HepG2 (cell line): ENCODE measurements at regions not wholly inside any gene's neighbourhood (a gene's known extent, or its start where the extent isn't known, plus 50 kb on each side); places are given as distances from the start of the nearest gene placed in this dataset.

Experiments
- DDIT3 ChIP-seq: sonication (generic); formaldehyde crosslinking; IDR thresholded peaks from 2 replicates; pipeline ENCODE4 v1.4.0; 2020; ENCODE audit warnings: mild to moderate bottlenecking, missing genetic modification reagents
- GMEB2 ChIP-seq: IDR thresholded peaks from 2 replicates; pipeline ENCODE4 v1.6.1; 2016; ENCODE audit warnings: missing biosample characterization, missing genetic modification reagents, low read depth
- HINFP ChIP-seq: sonication (generic); formaldehyde crosslinking; IDR thresholded peaks from 2 replicates; pipeline ENCODE4 v1.4.0; 2020; ENCODE audit warnings: low read depth, mild to moderate bottlenecking, missing genetic modification reagents
- KMT2B ChIP-seq: IDR thresholded peaks from 2 replicates; pipeline ENCODE4 v1.6.1; 2016; ENCODE audit warnings: missing genetic modification reagents, missing compliant biosample characterization
- NFYB ChIP-seq: sonication (generic); formaldehyde crosslinking; IDR thresholded peaks from 2 replicates; pipeline ENCODE4 v1.4.0; 2020; ENCODE audit warnings: missing genetic modification reagents
- REPIN1 ChIP-seq: sonication (generic); formaldehyde crosslinking; IDR thresholded peaks from 2 replicates; pipeline ENCODE4 v1.8.0; 2022; ENCODE audit warnings: missing genetic modification reagents, low read depth, mild to moderate bottlenecking, borderline replicate concordance
- SALL2 ChIP-seq: sonication (generic); formaldehyde crosslinking; IDR thresholded peaks from 2 replicates; pipeline ENCODE4 v1.8.1; 2023; ENCODE audit warnings: mild to moderate bottlenecking, missing genetic modification reagents, inconsistent platforms
- SIX4 ChIP-seq: sonication (generic); formaldehyde crosslinking; IDR thresholded peaks from 2 replicates; pipeline ENCODE4 v1.4.0; 2020; ENCODE audit warnings: missing genetic modification reagents
- ZFAT ChIP-seq: sonication (generic); formaldehyde crosslinking; conservative IDR thresholded peaks from 2 replicates; pipeline ENCODE4 v1.8.1; 2023; ENCODE audit warnings: missing genetic modification reagents, inconsistent platforms
- ZFP82 ChIP-seq: sonication (generic); formaldehyde crosslinking; IDR thresholded peaks from 2 replicates; pipeline ENCODE4 v1.5.1; 2020; ENCODE audit warnings: mild to moderate bottlenecking, missing genetic modification reagents, borderline replicate concordance
- ZNF407 ChIP-seq: sonication (generic); formaldehyde crosslinking; IDR thresholded peaks from one replicate; pipeline ENCODE4 v1.5.1; 2020; ENCODE audit warnings: mild to moderate bottlenecking, missing genetic modification reagents; ENCODE audit errors: not compliant biosample characterization
- ZNF543 ChIP-seq: sonication (generic); formaldehyde crosslinking; IDR thresholded peaks from 2 replicates; pipeline ENCODE4 v1.4.0; 2020; ENCODE audit warnings: mild to moderate bottlenecking, missing genetic modification reagents
- ZNF580 ChIP-seq: IDR thresholded peaks from 2 replicates; pipeline ENCODE4 v1.6.1; 2016; ENCODE audit warnings: low read depth, borderline replicate concordance
- ZNF75D ChIP-seq: sonication (generic); formaldehyde crosslinking; IDR thresholded peaks from 2 replicates; pipeline ENCODE4 v1.8.1; 2023; ENCODE audit warnings: missing genetic modification reagents, mild to moderate bottlenecking, borderline replicate concordance
- ZSCAN12 ChIP-seq: sonication (generic); formaldehyde crosslinking; IDR thresholded peaks from 2 replicates; pipeline ENCODE4 v1.9.0; 2021; ENCODE audit warnings: mild to moderate bottlenecking, missing genetic modification reagents
- ZUFSP ChIP-seq: sonication (generic); formaldehyde crosslinking; IDR thresholded peaks from 2 replicates; pipeline ENCODE4 v1.9.0; 2021; ENCODE audit warnings: missing genetic modification reagents, mild to moderate bottlenecking, borderline replicate concordance

GRCh38 chr5:92906798-92907376, 674.1 kb downstream of the NR2F1-AS1 start (continued):
- TF ChIP-seq REPIN1 (CRISPR knock-in tag) (no peak), ZUFSP (no peak), ZNF580 (CRISPR knock-in tag) (no peak), ZNF75D (CRISPR knock-in tag) (no peak), KMT2B (CRISPR knock-in tag) (no peak), DDIT3 (CRISPR knock-in tag) (no peak), ZFP82 (CRISPR knock-in tag) (no peak), GMEB2 (CRISPR knock-in tag) (no peak), HINFP (CRISPR knock-in tag) (no peak), NFYB (CRISPR knock-in tag) (no peak), ZNF407 (no peak), ZFAT (CRISPR knock-in tag) (no peak), SIX4 (no peak), ZSCAN12 (no peak), SALL2 (no peak), ZNF543 (CRISPR knock-in tag) (no peak)
